Loucy (cell line): ENCODE measurements at regions not wholly inside any gene's neighbourhood (a gene's known extent, or its start where the extent isn't known, plus 50 kb on each side); places are given as distances from the start of the nearest gene placed in this dataset.

Source experiments
- H2AFZ ChIP-seq: fragments of 200-600 bp; sonication (generic); 2 replicates; pipeline ENCODE4 v1.6.0; 2016; ENCODE audit warnings: antibody characterized with exemption, mild to moderate bottlenecking, low read length, moderate library complexity
- H3F3A ChIP-seq: fragments of 200-600 bp; 2 replicates; pipeline ENCODE4 v1.6.0; 2016; ENCODE audit warnings: antibody characterized with exemption, low read depth, mild to moderate bottlenecking
- H3K27me3 ChIP-seq: fragments of 200-600 bp; sonication (generic); 2 replicates; pipeline ENCODE4 v1.6.1; 2014; ENCODE audit warnings: low read length, mild to moderate bottlenecking; ENCODE audit not compliant: insufficient read depth, poor library complexity, severe bottlenecking
- H3K36me3 ChIP-seq: fragments of 200-600 bp; sonication (generic); 2 replicates; pipeline ENCODE4 v1.6.1; 2016; ENCODE audit warnings: low read length; ENCODE audit not compliant: insufficient read depth
- H3K4me1 ChIP-seq: fragments of 200-600 bp; sonication (generic); 2 replicates; pipeline ENCODE4 v1.5.1; 2014; ENCODE audit warnings: low read length, mild to moderate bottlenecking; ENCODE audit not compliant: insufficient read depth, poor library complexity, severe bottlenecking
- H3K4me2 ChIP-seq: fragments of 200-600 bp; sonication (generic); 2 replicates; pipeline ENCODE4 v1.6.0; 2014; ENCODE audit warnings: antibody characterized with exemption, low read length, low read depth, mild to moderate bottlenecking; ENCODE audit not compliant: poor library complexity, severe bottlenecking
- H3K4me3 ChIP-seq: fragments of 200-600 bp; sonication (generic); 2 replicates; pipeline ENCODE4 v1.5.1; 2014; ENCODE audit warnings: low read length, mild to moderate bottlenecking, mixed read lengths; ENCODE audit not compliant: poor library complexity, severe bottlenecking
- H3K79me2 ChIP-seq: fragments of 200-600 bp; sonication (generic); 2 replicates; pipeline ENCODE4 v1.6.1; 2014; ENCODE audit warnings: low read length; ENCODE audit not compliant: insufficient read depth
- H3K9ac ChIP-seq: fragments of 200-600 bp; sonication (generic); 2 replicates; pipeline ENCODE4 v1.6.0; 2014; ENCODE audit warnings: mild to moderate bottlenecking, low read depth, low read length, moderate library complexity; ENCODE audit not compliant: poor library complexity, severe bottlenecking
- H3K9me2 ChIP-seq: fragments of 200-600 bp; sonication (generic); replicated peaks from 2 replicates; pipeline ENCODE4 v1.6.1; 2016; ENCODE audit warnings: low read depth, low read length, mixed read lengths
- H3K9me3 ChIP-seq: fragments of 200-600 bp; sonication (generic); 2 replicates; pipeline ENCODE4 v1.6.1; 2014; ENCODE audit warnings: mild to moderate bottlenecking, antibody characterized with exemption, low read length, low read depth; ENCODE audit not compliant: insufficient read depth
- H4K20me1 ChIP-seq: fragments of 200-600 bp; sonication (generic); 2 replicates; pipeline ENCODE4 v1.6.0; 2014; ENCODE audit warnings: antibody characterized with exemption, low read length, mild to moderate bottlenecking; ENCODE audit not compliant: insufficient read depth, poor library complexity, severe bottlenecking
- CTCF ChIP-seq: fragments of 200-600 bp; sonication (generic); conservative IDR thresholded peaks from 2 replicates; pipeline ENCODE4 v1.5.1; 2014; ENCODE audit warnings: mild to moderate bottlenecking, antibody characterized with exemption, low read length
- EZH2phosphoT487 ChIP-seq: fragments of 200-600 bp; IDR thresholded peaks from 2 replicates; pipeline ENCODE4 v1.6.1; 2018; ENCODE audit warnings: antibody characterized with exemption, mild to moderate bottlenecking, moderate library complexity, borderline replicate concordance

GRCh38 chr7:114225784-114226183 lies 188.8 kb upstream of the FOXP2 start:
- Histone ChIP-seq H3K9ac (no peak overlapping the region), H3K4me1 (no peaks in the 10 kb centered on the region), H3K79me2 (no peaks in the 10 kb centered on the region), H3K36me3 (no peaks in the 10 kb centered on the region), H3K4me2 (no peak overlapping the region), H3K9me2 (no peaks in the 10 kb centered on the region), H3K4me3 (no peak overlapping the region), H4K20me1 (no peaks in the 10 kb centered on the region), H3K9me3 (no peaks in the 10 kb centered on the region), H2AFZ (no peak overlapping the region), H3K27me3 (no peaks in the 10 kb centered on the region), H3F3A (no peaks in the 10 kb centered on the region)
- TF ChIP-seq CTCF = no peak

- Histone ChIP-seq H2AFZ (no peak overlapping the region), H3K79me2 (no peaks in the 10 kb centered on the region), H3K9ac (no peak overlapping the region), H3K4me2 (no peak overlapping the region), H3F3A (no peaks in the 10 kb centered on the region), H3K36me3 (no peaks in the 10 kb centered on the region), H3K9me3 (no peaks in the 10 kb centered on the region), H3K27me3 (no peaks in the 10 kb centered on the region), H4K20me1 (no peaks in the 10 kb centered on the region), H3K4me1 (no peaks in the 10 kb centered on the region), H3K9me2 (no peaks in the 10 kb centered on the region), H3K4me3 (no peak overlapping the region)
- no peak for TF ChIP-seq EZH2phosphoT487
- TF ChIP-seq CTCF = no peak
These were observed 196.3 kb upstream of the FOXP2 start for GRCh38 chr7:114218283-114218682.

- Histone ChIP-seq H3K36me3 (no peaks in the 10 kb centered on the region), H3F3A (no peaks in the 10 kb centered on the region), H3K4me3 (no peak overlapping the region), H3K4me1 (no peaks in the 10 kb centered on the region), H3K9me2 (no peaks in the 10 kb centered on the region), H3K27me3 (no peaks in the 10 kb centered on the region), H3K4me2 (no peak overlapping the region), H4K20me1 (no peaks in the 10 kb centered on the region), H3K79me2 (no peaks in the 10 kb centered on the region), H2AFZ (no peak overlapping the region), H3K9me3 (no peaks in the 10 kb centered on the region), H3K9ac (no peak overlapping the region)
- TF ChIP-seq CTCF = peak; percentile 48
- no peak for TF ChIP-seq EZH2phosphoT487
These were observed 197.4 kb upstream of the FOXP2 start for GRCh38 chr7:114217026-114217806.
